Neural progenitor cell (in vitro differentiated cells): ENCODE measurements at regions not wholly inside any gene's neighbourhood (a gene's known extent, or its start where the extent isn't known, plus 50 kb on each side); places are given as distances from the start of the nearest gene placed in this dataset.
A peak's percentile ranks its signal among the peaks of the same experiment; 100 is the strongest.

ENCODE experiments used
- DNase-seq: peaks from one replicate; pipeline ENCODE4 v3.0.0-alpha.2; 2016; ENCODE audit warnings: low spot score
- H2AFZ ChIP-seq: fragments of 200-600 bp; sonication (generic); replicated peaks from 2 replicates; pipeline ENCODE4 v1.6.1; 2016; ENCODE audit warnings: antibody characterized with exemption
- H3F3A ChIP-seq: fragments of 200-600 bp; sonication (generic); 2 replicates; pipeline ENCODE4 v1.6.1; 2016; ENCODE audit warnings: antibody characterized with exemption, low read depth
- H3K27ac ChIP-seq: fragments of 200-600 bp; sonication (generic); 2 replicates; pipeline ENCODE4 v1.5.1; 2016; ENCODE audit warnings: mild to moderate bottlenecking
- H3K27me3 ChIP-seq: fragments of 200-600 bp; sonication (generic); 2 replicates; pipeline ENCODE4 v1.6.1; 2016; ENCODE audit warnings: mild to moderate bottlenecking, moderate library complexity
- H3K36me3 ChIP-seq: fragments of 200-600 bp; sonication (generic); 2 replicates; pipeline ENCODE4 v1.5.1; 2016
- H3K4me1 ChIP-seq: fragments of 200-600 bp; sonication (generic); 2 replicates; pipeline ENCODE4 v1.6.1; 2016; ENCODE audit warnings: mixed run types
- H3K4me2 ChIP-seq: fragments of 200-600 bp; sonication (generic); 2 replicates; pipeline ENCODE4 v1.6.1; 2016
- H3K4me3 ChIP-seq: fragments of 200-600 bp; sonication (generic); 2 replicates; pipeline ENCODE4 v1.5.1; 2016
- H3K79me2 ChIP-seq: fragments of 200-600 bp; sonication (generic); 2 replicates; pipeline ENCODE4 v1.6.1; 2016; ENCODE audit warnings: low read depth
- H3K9ac ChIP-seq: fragments of 200-600 bp; sonication (generic); 2 replicates; pipeline ENCODE4 v1.6.1; 2016
- H3K9me3 ChIP-seq: fragments of 200-600 bp; sonication (generic); 2 replicates; pipeline ENCODE4 v1.5.1; 2016; ENCODE audit warnings: low read depth
- H4K20me1 ChIP-seq: fragments of 200-600 bp; sonication (generic); 2 replicates; pipeline ENCODE4 v1.6.1; 2016; ENCODE audit warnings: low read depth
- H3K27ac Mint-ChIP-seq: 3 replicates; pipeline ENCODE4 v1.8.0; 2021; ENCODE audit warnings: mixed read lengths
- H3K27me3 Mint-ChIP-seq: 2 replicates; pipeline ENCODE4 v1.8.0; 2022; ENCODE audit warnings: low read depth, mild to moderate bottlenecking, inconsistent platforms, moderate library complexity, mixed read lengths; ENCODE audit not compliant: insufficient read depth
- H3K36me3 Mint-ChIP-seq: 3 replicates; pipeline ENCODE4 v1.8.0; 2021; ENCODE audit warnings: mixed read lengths
- H3K4me1 Mint-ChIP-seq: 3 replicates; pipeline ENCODE4 v1.8.0; 2021; ENCODE audit warnings: mixed read lengths
- H3K4me3 Mint-ChIP-seq: 3 replicates; pipeline ENCODE4 v1.8.0; 2021; ENCODE audit warnings: mild to moderate bottlenecking, moderate library complexity, mixed read lengths
- H3K9me3 Mint-ChIP-seq: 3 replicates; pipeline ENCODE4 v1.8.0; 2020; ENCODE audit warnings: mixed read lengths
- CTCF ChIP-seq: fragments of 200-600 bp; sonication (generic); IDR thresholded peaks from 2 replicates; pipeline ENCODE4 v1.5.1; 2017; ENCODE audit warnings: antibody characterized with exemption, mild to moderate bottlenecking
- EZH2 ChIP-seq: fragments of 200-600 bp; sonication (generic); IDR thresholded peaks from 2 replicates; pipeline ENCODE4 v1.6.1; 2017; ENCODE audit warnings: antibody characterized with exemption, mild to moderate bottlenecking, moderate library complexity
- EZH2phosphoT487 ChIP-seq: fragments of 200-600 bp; sonication (generic); IDR thresholded peaks from 2 replicates; pipeline ENCODE4 v1.6.1; 2017; ENCODE audit warnings: antibody characterized with exemption

GRCh38 chr3:182129740-182130139 is 418.0 kb downstream of the SOX2 start:
- Histone ChIP-seq H3K4me1 (peaks cover 20% of the 10 kb centered on the region), H3F3A (no peaks in the 10 kb centered on the region), H2AFZ (peak overlapping the region; percentile 61), H4K20me1 (no peaks in the 10 kb centered on the region), H3K4me3 (no peak overlapping the region), H3K27ac (no peak overlapping the region), H3K9me3 (no peaks in the 10 kb centered on the region), H3K36me3 (no peaks in the 10 kb centered on the region), H3K9ac (no peak overlapping the region), H3K4me2 (peak overlapping the region; percentile 15), H3K79me2 (no peaks in the 10 kb centered on the region), H3K27me3 (no peaks in the 10 kb centered on the region)
- H3K9me3 Mint-ChIP-seq = no peaks in the 10 kb centered on the region
- H3K36me3 Mint-ChIP-seq = no peaks in the 10 kb centered on the region
- peak; percentile 34 for DNase-seq
- TF ChIP-seq EZH2phosphoT487 (no peak), CTCF (no peak), EZH2 (no peak)
- peaks cover 23% of the 10 kb centered on the region for H3K4me1 Mint-ChIP-seq
- no peaks in the 10 kb centered on the region for H3K27me3 Mint-ChIP-seq
- no peak overlapping the region for H3K4me3 Mint-ChIP-seq
- peak overlapping the region; percentile 10 for H3K27ac Mint-ChIP-seq

- Histone ChIP-seq H3K27me3 (no peaks in the 10 kb centered on the region), H3K9ac (no peak overlapping the region), H3K4me2 (no peak overlapping the region), H2AFZ (no peak overlapping the region), H3K4me1 (peaks cover 20% of the 10 kb centered on the region), H3K9me3 (no peaks in the 10 kb centered on the region), H3K27ac (no peak overlapping the region), H3K79me2 (no peaks in the 10 kb centered on the region), H3K36me3 (no peaks in the 10 kb centered on the region), H3F3A (no peaks in the 10 kb centered on the region), H4K20me1 (no peaks in the 10 kb centered on the region), H3K4me3 (no peak overlapping the region)
- H3K4me3 Mint-ChIP-seq = no peak overlapping the region
- no peak for DNase-seq
- peaks cover 30% of the 10 kb centered on the region for H3K4me1 Mint-ChIP-seq
- H3K9me3 Mint-ChIP-seq = no peaks in the 10 kb centered on the region
- H3K27ac Mint-ChIP-seq = no peak overlapping the region
- H3K36me3 Mint-ChIP-seq = no peaks in the 10 kb centered on the region
- no peaks in the 10 kb centered on the region for H3K27me3 Mint-ChIP-seq
- TF ChIP-seq EZH2 = no peak
- TF ChIP-seq CTCF = no peak
Measured at GRCh38 chr3:182133752-182134151, 422.0 kb downstream of the SOX2 start.

GRCh38 chr3:182135056-182135455 is 423.3 kb downstream of the SOX2 start:
- Histone ChIP-seq H3F3A (no peaks in the 10 kb centered on the region), H3K36me3 (no peaks in the 10 kb centered on the region), H3K27ac (no peak overlapping the region), H3K9ac (no peak overlapping the region), H4K20me1 (no peaks in the 10 kb centered on the region), H3K27me3 (no peaks in the 10 kb centered on the region), H3K4me1 (peaks cover 14% of the 10 kb centered on the region), H3K79me2 (no peaks in the 10 kb centered on the region), H3K4me2 (no peak overlapping the region), H3K9me3 (no peaks in the 10 kb centered on the region), H3K4me3 (no peak overlapping the region), H2AFZ (no peak overlapping the region)
- Mint-ChIP-seq H3K27ac (no peak overlapping the region), H3K4me3 (no peak overlapping the region), H3K36me3 (no peaks in the 10 kb centered on the region), H3K9me3 (no peaks in the 10 kb centered on the region), H3K4me1 (peaks cover 31% of the 10 kb centered on the region), H3K27me3 (no peaks in the 10 kb centered on the region)
- TF ChIP-seq CTCF (no peak), EZH2phosphoT487 (no peak), EZH2 (no peak)
- DNase-seq = no peak
